ENCODE measurements at regions not wholly inside any gene's neighbourhood (a gene's known extent, or its start where the extent isn't known, plus 50 kb on each side); places are given as distances from the start of the nearest gene placed in this dataset.

DNA sequence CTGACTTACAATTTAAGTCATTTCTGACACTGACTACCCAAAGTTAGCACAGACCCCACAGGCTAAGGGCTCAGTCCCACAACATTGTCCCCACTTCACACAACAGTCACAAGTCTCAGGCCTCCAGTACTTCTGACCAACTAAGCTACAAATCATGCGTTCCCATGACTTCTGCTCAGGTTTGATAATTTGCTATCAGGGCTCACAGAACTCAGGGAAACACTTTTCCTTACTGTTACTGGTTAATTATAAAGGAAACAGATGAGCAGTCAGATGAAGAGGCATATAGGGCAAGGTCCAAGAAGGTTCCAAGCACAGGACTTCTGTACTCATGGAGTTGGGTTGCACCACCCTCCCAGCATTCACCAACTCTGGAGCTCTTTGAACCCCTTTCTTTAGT, 151.2 kb upstream of the TNR start:
- DNase-seq = no peak

DNA sequence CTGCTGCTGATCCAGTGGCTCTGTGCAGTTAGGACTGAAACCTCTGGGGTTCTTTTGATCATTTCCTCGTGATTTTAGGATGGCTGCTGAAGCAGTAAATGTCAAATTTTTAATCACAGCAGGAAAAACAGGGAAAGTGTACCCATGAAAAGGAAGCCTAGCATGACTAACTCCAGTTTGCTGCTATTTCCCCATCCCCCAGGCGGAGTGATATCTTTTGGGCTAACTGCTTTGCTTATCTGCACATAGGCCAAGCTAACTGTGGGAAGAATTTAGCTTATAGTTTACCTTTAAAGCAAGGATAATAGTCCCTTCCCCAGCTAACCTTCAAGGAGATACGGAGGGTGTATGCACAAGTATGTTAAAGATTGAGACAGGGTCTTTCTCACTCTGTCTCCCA, 149.8 kb upstream of the TNR start:
- no peak for DNase-seq

DNA sequence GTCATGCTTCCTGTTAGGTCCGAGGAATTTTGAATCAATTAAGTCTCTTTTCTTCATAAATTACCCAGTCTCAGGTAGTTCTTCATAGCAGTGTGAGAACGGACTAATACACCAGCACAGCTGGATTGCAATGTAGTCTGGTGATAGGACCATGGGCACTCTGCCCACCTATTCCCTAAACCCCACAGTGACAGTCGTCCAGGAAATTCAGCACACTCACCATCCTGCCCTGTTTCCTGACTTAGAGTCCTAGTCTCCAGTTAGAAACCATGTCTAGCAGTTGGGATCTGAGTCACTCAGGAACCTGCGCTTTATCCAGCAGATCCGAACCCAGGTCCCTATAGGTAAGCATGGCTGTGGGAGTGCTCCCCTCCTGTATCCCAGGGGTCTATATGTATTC, 149.3 kb upstream of the TNR start:
- DNase-seq = no peak

DNA sequence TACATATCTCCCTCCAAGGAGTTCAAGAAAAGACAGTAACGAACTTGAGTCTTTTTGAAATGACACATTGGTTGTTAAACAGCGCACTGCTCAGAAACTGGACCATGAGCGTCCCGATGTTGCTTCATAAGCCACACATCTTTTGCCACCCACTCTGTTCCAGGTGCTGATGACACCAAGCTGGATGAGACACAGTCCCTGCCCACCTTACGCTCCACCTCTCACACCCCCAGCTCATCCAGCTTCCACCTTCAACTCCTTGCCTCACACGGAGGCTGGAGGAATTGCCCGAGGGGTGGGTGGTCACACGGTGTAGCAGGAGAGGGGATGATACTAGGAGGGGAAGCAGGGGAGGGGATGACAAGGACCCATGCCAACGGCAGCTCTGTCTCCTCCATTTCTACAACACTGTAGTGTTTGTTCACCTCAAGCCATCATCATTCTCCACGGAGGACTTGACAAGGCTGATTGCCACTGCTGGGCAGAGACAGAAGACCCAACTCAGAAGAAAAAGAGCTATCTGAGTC, 148.5 kb upstream of the TNR start:
- DNase-seq = no peak

DNA sequence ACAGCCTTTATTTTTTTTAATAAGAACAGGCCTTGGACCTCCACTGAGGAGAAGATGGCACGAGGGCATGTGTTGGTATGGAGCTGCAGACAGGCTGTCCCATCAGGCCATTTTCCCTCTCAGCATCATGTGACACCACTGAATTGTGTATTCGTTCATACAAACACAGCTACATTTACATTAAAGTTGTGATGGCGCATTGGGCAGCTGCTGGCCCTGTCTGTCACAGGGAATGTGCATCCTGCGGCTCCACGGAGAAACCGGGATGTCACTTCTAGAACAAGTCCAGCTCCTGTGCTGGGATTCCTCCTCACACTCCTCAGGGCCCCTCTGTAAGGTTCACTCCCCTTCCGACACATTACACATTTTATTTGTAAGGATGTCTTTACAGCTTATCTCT, 147.6 kb upstream of the TNR start:
- DNase-seq = no peak

DNA sequence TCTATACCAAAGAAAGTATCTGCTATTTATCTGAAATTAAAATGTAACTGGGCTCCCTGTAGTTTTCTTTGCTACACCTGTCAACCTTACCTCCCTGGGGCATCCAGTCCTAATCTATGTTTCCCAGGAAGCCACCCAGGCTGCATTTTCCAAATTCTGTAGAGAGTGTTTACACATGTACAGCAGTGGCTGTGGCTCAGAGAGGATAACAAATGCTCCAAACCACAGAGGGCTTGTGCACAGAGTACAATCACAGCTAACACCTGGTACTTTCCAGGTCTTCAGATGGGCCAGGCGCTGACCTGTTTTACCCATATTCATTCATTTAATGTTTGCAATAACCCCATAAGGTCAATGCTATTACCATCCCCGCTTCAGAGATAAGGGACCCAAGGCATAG, 146.5 kb upstream of the TNR start:
- no peak for DNase-seq

DNA sequence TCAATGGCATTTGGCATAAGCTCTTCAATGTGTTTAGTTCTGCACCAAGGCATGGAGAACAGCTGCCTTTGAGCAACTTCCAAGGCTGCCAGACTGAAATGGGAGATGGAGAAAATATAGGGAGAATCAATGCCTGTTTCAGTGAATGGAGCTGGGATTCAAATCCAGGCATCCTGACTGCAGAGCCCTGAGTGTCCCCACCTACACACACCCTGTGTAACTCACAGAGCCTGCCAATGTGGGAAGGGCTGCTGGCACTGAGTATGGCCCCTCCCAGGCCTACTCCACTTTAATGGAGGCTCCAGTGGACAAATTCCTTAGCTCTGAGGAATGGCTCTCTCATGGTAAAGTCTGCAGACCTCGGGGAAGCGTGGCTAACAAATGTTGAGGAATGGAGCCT, 145.6 kb upstream of the TNR start:
- no peak for DNase-seq

DNA sequence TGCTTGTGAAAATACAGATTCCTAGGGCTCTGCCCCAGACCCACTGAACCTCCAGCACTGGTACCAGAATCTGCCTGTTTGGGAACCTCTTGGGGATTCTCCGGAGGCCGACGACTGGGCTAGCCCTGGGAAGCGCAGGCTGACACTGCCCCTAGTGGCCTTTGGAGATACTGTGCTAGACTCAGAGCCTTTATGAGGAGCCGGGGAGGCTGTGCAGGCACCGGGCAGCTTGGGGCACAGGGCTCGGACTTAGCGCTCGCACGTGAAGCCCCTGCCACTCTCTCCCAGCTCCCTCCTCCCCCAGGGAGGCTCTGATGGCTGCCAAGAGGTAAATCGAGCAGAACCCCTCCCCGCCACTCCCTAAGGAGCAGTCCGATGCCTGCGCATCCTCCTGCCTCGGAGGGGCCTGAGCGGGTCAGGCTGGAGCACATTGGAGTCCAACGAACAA, 144.6 kb upstream of the TNR start:
- peak in 1 of 2 donors; percentile 45 for DNase-seq

DNA sequence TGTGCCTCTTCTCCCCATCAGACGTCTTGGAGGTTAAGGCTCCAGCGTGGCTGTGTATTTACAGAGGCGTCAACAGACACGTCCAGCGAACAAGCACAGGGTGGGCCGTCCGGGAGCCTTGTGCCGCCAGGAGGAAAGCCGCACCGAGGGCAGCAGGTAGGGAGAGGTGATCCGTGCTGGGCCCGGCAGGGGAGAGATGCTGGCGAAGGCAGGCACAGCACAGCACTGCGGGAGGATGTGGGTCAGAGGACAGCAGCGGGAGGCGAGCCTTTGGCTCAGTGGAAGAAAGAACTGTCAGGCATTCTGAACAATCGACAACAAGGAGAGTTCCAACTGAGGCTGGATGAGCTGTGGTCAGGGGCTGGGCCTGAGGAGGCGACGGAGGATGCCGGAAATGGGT, 144.1 kb upstream of the TNR start:
- no peak for DNase-seq

DNA sequence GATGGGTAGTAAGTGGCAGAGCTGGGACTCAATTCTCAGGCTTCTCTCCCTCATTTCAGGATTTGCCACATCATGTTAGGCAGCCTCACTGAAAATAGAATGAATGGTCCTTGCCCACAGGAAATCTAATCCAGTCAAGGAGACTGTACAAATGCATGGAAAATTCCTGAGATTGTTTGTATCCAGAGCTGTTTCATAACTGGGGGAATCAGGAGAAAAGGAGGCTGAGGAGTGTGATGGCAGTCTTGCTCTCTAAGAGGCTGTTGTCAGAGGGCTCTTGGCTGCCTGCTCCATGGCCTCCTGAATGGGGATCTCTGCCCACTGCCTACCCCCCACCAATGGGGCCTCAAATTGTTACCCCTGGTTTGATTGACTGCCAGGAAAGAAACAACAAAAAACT, 141.9 kb upstream of the TNR start:
- DNase-seq = no peak

DNA sequence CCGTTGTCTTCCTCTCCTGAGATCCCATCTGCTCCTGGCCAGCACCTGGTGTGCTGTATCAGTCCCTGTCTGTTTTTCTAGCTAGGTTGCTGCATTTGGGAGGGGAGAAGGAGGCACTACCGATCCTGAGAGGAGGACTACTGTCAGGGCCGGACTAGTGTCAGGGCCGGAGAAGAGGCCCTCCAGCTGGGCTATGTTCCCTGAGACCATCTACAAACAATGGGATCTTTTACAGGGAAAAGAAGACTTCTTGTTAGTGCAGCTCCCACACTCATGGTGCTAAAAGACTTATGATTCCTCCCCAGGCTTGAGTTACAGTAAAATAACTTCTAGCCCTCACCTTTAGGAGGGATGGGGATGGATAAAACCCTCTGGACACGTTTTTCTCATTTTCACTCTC, 141.0 kb upstream of the TNR start:
- no peak for DNase-seq

DNA sequence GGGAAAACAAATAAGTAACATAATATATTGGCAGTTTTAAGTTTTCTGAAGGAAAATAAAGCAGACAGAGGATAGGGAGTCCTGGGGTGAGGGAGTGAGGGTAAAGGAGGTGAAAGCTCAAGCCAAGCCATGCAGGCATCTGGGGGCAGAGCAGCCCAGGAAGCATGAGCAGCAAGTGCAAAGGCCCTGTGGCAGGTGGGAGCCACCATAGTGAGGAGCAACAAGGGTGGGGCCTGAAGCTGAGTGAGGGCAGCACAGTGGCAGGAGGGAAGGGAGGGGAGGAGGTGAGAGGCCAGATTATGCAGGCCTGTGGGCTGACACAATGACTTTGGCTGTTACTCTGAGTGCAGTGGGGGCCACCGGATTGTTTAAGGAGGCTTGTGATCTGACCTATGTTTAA, 138.8 kb upstream of the TNR start:
- DNase-seq = no peak

DNA sequence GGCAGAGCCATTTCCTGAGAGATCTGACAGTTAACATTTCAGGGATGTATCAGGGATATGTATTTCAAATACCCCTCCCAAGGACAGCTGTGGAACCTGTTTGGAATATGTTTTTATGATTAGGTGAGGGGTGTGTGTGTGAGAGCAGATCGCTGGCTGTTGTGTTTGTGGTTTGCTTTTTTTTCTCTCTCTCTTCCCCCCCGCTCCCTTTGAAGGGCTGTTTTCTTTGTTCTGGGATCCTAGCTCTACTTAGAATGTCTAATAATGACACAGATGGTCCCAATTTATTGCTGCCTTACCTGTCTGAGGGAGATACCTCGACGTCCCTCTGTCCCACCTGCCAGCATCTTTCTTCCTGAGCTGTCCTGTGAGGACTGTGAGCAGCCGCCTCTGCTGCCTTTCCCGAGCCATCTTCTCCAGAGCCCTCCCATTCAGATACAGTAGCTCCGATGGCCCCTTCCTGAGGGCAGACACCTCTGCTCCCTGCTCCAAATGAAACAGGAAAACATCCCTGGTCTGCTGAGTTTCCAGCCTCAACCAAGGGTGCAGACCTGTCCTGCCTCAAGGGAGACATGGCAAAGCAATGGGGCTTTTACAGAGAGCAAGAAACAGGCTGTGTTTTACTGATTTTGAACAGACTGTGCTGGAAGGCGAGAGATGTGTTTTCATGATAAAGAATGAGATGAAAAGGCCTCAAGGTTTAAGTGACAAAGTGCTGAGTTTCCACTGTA, 138.0 kb upstream of the TNR start:
- DNase-seq = no peak

DNA sequence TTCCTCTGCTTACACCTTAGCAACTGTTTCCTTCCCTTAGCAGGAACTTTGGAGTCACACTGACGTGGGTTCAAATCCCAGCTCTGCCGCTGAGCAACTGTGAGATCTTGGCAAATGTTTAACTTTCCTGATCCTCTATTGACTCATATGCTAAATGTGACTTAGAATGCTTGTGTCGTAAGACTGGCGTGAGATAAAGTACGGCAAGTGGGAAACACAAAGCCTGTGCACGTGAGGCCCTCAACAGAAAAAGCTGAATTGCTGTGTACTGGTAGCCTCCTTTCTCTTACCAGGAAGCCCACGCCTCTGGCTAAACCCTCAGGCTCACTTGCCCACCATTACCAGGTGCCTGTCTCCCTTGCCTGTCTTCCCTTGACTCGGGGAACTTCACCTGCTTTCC, 135.4 kb upstream of the TNR start:
- no peak for DNase-seq

DNA sequence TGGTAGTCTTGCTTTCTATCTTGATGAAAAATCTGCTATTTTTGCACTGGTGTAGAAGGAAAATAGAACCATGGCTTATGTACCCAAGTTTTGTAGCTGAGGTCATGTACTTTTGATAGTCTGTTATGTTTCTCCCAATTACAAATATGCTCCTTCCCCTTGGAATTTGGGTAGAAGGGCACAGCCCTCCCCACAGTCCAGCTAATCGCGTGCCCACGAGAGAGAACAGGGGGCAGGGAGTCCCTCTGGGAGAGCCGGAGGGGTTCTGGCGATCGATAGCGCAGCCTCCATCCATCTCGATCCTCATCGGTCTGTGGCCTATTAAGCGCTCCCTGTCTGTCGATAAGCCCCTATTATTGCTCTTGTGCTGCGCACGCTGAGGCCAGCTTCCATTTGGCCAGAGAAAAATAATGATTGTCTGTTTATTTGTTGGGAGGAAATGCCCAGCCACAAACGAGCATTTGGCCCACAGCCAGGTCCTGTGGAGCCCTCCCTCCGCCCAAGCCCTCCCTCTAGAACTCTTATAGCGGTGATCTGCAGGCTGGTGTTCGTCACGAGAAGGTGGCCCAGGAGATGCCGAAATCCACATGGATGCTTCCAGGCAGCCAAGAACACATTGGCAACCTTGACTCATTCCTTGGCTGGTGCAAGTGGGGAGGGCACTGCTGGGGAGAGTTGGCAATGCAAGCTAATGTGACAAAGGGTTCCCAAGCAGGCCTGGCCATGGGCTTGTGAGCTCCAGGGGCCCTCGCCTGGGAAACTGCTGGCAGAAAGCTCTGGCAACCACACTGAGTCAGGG, 134.7 kb upstream of the TNR start:
- DNase-seq = no peak

DNA sequence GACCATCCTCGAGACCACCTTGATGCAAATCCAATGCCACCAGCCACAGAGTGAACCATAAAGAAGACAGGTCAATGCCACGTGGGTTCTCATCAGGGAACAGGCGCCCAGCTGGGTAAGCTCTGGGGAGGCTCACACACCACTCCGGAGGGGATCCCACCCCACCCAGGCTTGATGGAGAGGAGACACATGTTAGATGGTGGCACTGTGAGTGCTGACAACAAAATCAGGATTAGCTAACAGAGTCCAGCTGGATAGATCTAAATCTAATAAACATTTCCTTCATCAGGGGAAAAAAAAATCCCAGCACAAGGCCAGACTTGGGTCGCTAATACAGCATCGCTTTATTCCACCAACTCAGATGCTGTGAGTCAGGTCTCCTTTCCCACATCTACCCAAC, 132.2 kb upstream of the TNR start:
- DNase-seq = no peak

DNA sequence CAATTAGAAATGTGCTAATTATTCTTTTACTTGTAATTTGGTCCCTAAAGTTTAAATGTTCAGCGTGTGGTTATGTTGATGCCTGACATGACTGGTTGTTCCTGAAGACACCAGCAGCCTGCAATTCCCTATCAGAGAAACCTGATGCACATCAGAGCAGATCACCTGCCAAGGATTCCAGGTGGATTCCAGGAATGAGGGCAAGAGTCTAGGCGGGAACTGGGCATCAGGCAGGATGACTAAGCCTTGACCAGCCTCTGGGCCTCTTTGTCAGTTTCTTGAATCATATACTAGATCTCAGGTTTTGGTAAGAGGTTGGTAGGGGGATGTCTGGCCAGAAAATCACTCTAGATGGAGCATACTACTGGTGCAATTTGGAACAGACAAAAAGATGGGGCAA, 130.7 kb upstream of the TNR start:
- DNase-seq = no peak

DNA sequence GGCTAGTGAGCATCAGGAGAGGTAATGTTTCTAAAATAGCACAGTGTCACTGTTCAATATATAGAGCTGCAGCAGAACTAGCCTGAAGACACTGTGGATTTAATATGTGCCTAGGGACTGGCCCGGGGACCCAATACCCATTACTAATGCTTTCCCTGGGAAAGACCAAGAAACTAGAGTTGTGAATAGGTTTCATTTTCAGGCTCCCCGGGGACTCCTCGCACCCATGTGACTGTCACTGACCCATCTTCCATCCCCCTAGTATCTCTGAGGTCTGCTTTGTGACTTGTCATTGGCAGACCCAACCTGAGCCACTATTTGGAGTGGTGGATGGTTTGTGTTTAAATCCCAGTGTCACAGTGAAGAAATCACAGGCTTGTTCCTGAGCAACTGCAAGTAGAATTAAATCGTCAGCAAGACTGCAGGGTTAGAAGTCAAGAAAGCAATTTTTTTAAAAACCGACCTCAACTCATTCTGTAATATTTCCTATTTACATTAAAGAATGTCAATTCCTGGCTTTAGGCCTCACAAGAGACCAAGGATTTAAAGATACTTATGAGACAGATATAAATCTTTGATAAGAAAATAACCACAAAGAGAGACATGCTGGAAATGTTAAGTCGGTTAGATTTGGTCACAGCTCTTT, 130.0 kb upstream of the TNR start:
- DNase-seq = no peak

DNA sequence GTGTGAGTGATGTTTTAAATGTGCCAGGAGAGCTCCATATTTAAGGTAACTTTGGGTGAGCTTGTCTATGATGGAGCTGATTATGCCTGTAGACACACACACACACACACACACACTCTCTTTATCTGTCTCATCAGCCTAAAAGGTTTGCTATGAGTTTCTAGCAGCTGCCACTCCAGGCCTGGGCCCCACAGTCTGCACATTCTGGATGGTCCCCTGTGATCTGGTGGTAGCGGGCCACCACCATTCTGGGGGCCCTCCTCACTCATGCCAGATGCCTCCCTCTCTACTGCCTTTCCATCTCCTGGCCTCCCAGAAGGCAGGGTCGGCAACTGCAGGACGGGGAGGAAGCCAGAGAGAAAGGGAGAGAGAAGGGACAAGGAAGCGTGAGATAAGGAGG, 129.2 kb upstream of the TNR start:
- no peak for DNase-seq

DNA sequence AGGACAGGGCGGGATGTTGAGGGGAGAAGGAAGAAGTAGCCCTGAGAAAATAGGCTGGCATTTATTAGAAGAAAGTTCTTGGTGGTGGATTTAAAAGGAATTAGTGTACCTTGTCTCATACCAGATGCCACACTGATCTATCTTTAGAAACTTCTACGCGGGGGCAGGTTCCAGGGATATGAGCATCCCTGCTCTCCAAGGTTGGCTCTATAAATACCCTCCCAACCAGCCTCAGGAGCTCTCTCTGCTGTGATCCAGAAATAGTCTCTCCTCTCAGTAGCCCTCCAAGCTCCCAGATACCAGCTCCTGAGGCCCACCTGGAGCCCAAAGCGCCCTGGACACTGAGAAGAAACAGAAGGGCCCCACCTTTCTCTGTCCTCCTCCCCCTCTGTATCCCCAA, 128.3 kb upstream of the TNR start:
- no peak for DNase-seq

DNA sequence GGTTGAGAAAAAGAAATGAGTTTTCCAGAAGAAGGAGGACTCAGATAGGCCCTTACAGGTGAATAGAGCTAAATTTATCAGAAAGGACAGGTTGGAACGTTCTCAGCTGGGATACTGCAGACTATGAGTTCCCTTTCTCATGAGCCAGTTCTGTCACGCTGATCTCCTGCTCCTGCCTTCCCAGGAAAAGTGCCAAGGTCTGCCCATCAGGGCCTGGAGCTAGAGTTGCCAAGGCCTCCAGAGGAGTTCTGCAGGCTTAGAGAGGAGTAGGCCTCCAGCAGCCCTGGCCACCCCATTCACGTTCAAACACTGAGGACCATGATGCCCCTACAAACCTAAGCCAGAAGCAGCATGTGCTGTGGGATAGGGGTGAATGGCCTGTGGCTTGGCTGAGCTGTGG, 126.8 kb upstream of the TNR start:
- DNase-seq = no peak

DNA sequence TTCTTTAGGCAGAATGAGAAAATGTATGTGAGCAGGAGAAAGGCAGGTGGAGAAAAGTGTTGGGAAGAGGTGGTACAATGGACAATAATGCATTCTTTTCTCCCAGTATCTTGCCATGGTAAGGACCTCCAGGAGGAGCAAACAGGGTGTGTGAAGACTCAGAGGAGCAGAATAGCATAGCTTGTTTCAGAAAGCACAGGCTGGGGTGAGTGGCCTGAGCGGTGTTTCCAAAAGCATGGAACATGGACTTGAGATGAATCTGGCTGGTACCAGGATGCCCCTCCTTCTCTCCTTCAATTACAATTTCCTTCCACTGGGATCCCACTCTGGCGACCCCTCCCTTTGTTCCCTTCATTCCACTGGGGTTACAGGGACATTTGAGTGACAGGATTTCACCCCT, 123.4 kb upstream of the TNR start:
- DNase-seq = no peak

DNA sequence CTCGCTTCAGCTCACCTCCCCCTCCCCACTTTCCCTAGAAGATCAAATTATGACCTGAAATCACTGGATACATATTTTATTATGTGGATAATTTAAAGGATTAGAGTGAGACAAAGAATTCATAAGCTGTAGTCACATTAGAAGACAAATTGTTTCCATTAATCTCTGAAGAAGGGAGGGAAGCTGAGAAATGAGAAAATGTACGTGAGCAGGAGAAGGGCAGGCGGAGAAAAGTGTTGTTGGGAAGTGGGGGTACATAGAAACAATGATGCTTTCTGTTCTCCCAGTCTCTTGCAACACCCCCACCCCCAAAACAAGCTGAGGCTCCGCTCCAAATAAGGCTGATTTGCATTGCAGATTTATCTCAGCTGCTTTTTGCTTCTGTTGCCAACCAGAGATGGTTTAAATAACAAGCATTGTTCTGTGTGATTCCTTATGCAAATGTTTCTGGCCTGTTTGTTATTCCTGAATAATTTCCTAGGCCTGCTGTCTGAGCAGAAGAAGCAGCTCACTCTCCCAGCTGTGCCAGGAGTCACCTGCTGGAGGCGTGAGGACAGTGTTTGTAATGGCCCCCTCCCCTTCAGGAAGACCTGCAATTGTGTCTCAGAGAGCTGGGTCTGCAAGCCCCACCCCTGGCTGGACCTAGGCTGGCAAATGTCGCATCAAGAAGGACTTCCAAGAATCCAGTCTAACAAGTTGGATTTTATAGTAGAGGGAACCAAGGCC, 121.8 kb upstream of the TNR start:
- no peak for DNase-seq

All from inflammatory macrophage treated with lipopolysaccharide for 1 hour (primary cell).